DMS53 treated with DMSO at 0.1 percent for 48 hours (cell line): ENCODE measurements at regions not wholly inside any gene's neighbourhood (a gene's known extent, or its start where the extent isn't known, plus 50 kb on each side); places are given as distances from the start of the nearest gene placed in this dataset.

Experiments used
- DNase-seq: peaks from one replicate; lab custom pipeline; 2025; ENCODE audit not compliant: unreplicated experiment; lab: John Stamatoyannopoulos, UW

DNA sequence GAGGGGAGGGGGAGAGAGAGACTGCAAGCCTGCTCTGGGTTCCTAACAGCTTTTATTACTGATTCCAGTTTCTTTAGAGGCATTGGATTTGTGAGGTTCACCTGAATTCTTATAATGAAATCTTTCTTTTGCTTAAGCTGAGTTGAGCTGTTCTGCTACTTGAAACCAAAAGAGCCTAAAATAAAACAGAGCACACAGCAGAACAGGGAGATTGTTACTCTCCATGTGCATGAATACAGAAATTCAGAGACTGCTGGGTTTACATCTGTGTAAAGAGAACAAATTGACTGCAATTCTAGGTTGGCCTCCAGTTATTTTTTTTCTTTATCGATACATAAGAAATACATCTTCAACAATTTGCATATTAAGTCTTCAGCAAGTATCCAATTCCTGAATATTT, 168.8 kb upstream of the NRIP1 start:
- DNase-seq = no peak

DNA sequence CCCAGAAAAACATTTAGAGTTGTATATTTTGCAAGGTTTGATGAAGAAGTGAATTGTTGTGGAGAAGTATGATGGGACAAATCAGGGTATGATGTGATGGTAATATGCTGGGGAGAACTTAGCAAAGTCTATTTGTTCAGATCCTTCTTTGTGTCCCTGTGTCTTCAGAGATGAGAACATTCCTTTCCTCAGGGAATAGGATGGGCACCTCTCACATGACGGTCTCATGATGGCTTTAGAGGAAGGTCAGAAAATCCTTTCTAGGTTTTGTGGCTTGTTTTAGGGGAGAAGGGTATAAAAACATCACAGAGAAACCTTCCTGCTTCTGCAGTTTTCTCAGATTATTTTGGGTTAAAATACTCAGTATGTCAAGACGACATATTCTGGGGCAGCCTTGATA, 171.3 kb upstream of the NRIP1 start:
- DNase-seq = no peak

DNA sequence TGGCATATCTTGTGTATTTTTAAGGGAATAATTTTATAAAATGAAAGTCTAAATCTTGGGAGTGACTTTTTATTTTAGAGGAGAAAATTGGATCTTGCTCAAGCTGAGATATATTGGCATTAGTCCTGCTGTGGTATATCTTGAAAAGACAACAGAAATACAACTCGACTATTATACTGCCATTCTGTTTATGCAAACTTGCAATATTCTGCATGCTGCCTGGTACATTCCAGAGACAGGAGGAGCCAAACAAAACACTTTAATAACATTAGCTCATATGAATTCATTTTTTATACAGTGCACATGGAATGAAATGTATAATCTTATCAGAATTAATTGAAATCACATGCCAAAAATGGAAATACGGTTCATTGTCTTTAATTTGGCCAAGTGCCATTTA, 176.0 kb upstream of the NRIP1 start:
- no peak for DNase-seq

DNA sequence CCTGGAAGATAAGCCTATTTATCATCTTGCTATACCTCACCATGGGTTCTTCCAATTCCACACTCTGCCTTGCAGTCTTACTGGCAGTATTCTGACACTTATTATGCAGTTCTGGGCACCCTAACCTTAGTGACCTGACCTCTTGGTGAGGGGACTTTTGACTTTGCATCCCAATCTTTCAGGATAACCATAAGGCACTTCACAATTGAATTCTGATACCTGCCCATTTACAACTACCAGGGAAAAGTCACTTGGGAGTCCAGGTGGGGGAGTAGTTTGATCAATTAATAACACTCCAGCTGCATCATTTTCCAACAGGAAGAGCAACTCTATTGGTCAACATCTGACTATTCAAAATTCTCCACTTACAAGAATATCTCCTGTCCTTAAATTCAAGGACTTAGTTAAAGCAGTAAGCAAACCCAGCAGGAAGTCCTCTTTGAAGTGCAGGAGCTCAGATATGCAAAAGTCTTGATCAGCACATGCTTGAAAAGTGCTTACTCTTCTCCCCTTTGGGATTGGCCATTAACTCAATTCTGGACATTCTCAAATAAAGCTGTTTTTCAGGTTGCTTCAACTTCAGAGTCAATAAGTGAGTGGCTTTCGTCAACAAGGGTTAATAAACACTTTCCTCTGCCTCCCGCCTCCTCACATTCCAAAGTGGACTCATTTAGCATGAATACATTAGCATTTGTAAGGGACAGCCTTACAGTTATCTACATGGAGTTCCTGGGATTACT, 177.4 kb upstream of the NRIP1 start:
- DNase-seq = no peak

DNA sequence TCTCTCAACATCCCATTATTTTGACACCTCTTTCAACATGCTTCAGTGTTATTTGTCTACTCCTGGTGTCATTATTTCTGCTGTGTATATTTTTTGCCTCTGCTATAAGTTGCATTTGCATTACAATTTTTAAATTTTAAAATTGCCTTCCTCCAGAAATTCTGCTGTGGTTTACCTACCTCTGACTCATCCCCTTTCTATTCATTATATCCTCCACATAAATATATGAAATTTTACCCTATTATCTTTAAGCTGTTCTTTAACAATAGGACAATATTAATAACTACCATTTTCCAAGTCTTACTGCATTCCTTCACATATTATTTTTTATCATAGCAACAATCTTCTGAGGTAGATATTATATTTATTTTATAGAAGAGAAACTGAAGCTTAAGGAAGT, 178.1 kb upstream of the NRIP1 start:
- no peak for DNase-seq

DNA sequence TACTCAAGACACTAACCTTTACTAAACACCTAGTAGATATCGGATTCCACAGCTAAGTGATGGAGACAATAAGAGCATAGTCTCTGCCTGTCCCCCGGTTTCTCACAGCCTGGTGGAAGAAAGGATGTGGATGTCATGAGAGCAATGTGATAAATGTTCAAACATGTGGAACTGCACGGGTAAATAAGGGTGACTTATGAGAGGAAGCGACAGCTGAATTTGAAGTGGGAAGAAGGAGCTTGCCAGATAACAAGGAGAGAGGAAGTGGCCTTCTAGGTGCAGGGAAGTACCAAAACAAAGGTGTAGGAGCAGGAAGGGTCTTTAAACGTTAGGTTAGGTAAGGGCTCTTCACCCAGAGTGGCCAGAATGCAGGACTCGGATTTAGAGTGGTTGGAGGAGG, 178.6 kb upstream of the NRIP1 start:
- DNase-seq = no peak

DNA sequence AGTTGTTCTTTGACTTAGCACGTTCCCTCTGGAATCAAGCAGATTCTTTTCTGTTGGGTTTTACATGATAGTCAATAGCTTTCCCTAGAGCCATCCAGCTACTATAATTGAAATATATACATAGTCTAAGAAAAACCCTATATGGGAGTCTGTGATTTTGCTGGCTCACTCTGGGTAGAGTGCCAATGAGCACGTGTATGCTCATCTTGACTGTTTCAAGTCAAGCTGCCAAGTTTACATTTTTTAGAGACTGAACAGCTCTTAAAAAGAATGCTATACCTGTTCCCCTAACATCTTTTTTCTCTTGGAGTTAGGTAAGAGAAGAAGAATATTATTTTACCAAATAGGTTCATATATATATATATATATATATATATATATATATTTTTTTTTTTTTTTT, 182.8 kb upstream of the NRIP1 start:
- DNase-seq = no peak

DNA sequence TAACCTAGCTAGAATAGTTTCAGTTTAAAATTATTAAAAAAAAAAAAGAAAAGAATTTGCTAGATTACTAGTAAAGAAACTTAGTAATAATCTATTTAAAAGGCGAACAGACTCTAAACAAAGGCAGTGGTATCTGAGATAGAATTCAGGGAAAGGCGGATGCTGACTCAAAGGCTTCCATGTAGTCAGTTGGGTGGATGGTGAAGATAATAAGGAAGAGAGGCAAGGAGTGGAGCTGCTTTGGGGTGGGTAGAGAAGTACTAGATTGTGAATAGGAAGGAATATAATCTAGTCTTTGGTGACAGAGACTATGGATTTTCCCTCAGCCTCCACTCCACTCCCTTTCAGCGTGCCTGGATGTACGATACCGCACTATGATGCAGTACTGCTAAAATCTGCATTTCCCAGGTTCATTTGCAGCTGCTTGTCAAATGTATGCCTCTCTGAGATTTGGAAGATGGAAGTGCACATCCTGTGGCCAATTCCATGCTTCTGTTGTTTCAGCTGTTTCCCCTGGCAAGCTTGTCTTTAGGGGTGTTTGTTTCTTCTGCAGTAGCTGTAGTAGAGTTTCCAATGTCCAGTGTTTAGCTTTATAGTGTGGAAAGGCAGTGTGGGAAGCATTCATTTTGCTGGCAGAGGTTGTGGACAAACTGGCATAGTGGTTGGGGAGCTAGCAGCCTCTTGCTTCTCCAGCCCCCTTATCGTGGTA, 184.6 kb upstream of the NRIP1 start:
- no peak for DNase-seq

DNA sequence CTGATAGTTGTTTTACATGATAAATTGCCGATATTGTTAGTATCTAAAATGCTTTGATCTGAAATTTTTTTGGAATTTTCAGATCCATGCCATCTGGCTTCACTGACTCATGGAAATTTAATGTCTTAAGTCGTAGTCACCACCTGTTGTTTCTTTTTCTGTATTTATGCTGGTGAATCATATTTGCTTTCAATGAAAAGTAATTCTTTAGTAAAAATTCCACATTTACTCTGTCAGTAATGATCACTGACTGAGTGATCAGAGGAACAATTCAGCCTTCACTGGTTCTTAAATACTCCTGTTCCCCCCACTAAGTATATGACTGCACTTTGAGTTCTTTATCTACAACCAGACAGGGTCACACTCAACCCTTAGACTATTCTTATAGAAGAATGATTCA, 185.6 kb upstream of the NRIP1 start:
- DNase-seq = no peak

DNA sequence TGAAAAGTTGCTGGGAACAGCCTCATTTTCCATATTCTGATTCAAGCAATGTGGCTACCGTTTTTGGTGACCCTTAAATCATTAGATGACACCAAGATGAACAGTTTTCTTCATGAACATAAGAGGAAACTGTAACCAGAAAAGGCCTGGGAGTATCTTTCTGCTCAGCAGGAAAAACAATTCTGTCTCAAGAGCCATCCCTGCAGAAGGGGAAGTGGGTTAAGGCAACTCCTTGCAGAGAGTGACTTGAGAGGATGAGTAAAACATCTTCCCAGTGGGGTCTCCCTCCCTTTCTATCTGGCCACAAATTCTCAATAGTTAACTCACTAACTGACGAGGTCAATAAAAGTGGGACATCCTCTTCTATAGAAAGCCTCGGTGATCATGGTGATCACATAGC, 187.6 kb upstream of the NRIP1 start:
- DNase-seq = no peak

DNA sequence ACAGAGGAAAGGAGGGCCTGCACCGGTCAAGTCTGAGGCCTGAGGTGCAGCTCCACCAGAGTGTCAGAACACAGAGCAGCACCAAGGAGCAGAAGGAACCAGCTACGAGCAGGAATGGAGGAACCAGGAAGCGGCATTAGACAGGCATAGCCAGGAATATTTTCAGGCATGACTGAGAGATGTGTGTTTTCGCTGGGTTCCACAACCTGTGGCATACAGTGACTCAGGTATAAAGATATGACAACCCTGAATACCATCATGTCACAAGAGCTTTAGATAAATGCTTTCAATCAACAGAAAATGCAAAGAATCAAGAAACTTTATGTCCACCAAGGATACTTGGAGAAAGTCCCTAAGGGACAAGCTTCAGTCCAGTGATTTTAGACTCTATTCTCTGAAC, 189.3 kb upstream of the NRIP1 start:
- DNase-seq = no peak

DNA sequence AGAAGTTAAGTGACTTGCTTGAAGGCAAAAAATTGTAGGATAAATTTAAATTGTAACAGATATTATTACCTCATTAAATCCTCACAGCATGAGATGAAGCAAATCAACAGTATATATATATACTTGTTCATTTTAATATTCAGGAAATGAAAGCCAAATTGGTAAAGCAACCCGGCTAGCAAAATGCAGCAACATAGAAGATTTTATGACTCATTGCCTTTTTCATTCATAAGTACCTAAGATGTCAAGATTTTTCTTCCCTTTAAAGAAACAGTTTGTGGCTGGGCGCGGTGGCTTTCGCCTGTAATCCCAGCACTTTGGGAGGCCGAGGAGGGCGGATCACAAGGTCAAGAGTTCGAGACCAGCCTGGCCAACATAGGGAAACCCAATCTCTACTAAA, 190.5 kb upstream of the NRIP1 start:
- no peak for DNase-seq

DNA sequence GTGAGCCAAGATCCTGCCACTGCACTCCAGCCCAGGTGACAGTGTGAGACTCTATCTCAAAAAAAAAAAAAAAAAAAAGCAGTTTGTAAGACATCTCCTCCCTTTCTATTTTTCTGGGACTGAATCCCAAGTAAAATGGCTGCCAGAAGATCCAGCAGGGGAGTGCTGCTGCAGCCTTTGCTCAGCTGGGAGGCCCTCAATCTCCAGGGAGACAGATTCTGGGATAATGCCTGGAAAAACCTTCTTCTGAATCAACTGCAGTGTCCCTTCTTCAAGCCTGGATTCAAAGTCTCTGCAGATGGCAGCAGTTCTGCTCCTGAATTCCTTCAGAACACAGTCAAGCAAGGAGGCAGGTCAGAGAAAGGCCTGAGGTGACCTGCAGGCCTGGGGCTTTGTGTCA, 191.0 kb upstream of the NRIP1 start:
- DNase-seq = no peak

DNA sequence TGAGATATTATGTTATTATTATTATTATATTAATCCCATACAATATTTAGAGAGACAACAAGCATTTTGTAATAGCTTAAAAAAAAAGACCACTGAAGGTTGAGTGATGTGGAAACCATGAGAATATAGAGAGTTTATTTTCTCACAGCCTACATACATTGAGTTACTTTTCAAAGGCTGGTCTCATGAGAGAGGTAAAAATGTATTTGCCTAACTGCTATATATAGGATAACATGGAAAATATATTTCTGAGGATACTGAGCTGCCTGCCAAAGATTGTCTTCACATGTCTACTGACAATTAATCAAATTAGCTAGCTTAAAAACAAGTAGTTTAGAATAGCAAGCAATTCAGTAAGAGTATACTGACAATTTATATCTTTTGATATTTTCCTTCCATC, 192.2 kb upstream of the NRIP1 start:
- no peak for DNase-seq

DNA sequence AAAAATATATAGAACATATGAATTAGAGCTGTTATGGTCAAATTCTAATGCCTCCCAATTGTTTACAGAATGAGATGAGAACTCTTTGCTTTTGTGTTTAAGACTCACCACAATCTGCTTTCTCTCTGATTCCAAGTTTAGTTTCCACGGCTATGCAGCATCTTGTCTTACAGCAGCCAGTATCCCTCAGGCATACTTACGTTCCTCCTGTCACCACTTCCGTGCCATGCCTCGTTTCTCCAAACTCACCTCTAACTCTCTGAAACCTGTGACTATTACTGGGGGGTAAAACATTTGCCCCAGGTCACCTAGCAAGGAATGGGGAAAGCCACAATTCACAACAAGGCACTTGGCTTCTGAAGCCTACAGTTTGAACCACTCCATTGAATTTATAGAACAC, 192.8 kb upstream of the NRIP1 start:
- no peak for DNase-seq

DNA sequence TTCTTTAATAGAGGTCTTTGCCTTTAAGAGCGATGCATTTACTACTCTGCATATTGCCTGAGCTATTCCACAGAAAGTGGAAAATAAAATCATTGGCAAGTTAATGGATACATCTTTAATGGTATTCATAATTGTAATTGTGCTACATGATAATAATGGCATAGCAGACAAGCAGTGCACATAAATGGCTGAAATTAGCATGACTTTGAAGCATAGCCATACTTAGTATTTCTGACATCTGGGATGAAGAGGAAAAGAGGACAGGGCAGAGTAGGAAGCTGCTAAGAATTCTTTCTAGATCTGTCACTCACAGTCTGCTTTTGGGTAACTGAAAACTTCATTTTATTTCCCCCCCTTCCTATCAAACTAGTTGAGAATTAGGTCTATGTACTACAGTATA, 195.0 kb upstream of the NRIP1 start:
- no peak for DNase-seq

DNA sequence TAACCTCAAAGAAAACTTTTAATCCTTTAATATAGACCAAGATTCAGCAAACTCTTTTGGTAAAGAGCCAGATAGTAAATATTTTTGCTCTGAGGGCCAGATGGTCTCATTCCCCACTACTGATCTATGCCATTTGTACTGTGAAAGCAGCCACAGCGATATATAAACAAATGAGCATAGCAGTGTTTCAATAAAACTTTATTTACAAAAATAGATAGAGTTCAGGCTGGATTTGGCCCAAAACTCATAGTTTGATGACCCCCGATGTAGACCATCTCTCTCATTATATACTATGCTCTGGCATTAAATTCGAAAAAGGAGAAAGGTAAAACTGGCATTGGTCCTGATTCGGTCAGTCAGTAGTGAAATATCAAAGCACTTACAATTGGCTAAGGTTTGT, 195.8 kb upstream of the NRIP1 start:
- DNase-seq = no peak

DNA sequence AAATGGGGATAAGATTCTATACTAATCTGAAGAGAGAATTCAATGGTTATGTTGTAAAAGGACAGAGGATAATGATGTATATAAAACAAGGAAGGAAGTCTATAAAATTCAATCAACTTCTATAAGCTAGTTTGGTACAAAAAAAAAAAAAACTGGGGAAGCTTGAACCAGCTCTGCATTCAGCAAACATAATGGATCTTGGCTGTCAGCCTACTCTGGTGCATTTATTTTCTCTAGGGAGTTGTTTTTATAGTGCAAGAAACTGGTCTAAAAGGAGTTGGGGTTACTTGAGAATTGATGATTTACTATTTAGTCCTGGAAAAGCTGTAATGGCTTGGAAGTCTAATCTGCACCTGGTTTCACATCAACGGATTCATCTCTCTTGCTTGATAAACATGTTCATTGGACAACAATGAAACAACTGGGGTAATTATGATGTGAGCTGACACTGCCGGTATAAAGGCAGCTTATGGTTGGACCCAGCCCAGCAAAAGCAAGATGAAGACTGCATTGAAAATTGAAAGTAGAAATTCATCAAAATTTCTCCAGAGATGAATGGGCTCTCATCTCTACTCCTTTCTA, 199.4 kb upstream of the NRIP1 start:
- DNase-seq = no peak

DNA sequence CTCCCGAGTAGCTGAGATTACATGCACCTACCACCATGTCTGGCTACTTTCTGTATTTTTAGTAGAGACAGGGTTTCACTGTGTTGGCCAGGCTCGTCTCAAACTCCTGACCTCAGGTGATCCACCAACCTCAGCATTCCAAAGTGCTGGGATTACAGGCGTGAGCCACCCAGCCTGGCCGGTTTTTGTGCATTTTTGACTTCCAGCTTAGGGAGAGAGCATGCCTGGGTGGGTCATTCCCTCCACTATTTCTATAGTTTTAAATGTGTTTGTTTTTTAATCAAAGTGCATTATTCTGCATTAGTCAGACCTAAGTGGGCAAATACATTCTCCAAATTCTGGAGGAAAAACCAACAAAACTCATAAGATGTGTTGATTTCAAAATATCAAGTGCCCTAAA, 207.4 kb upstream of the NRIP1 start:
- no peak for DNase-seq

DNA sequence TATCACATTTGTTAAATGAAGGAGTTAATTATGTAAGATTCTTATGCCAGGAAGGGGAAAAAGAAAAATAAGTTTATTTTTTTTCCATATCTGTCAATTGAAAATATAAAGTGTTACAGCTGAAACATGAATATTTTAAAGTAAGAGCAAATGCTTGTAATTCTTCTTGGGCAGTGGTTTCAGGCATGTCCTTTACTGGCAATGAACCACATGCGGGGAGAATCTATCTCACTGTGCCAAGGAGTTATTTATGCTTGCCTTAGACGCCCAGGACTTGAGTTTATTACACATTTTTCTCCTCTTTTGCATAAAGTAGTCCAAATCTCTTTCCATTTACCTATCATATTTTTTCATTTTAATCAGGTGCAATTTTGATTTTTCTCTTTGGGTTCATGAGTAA, 207.8 kb upstream of the NRIP1 start:
- DNase-seq = no peak

DNA sequence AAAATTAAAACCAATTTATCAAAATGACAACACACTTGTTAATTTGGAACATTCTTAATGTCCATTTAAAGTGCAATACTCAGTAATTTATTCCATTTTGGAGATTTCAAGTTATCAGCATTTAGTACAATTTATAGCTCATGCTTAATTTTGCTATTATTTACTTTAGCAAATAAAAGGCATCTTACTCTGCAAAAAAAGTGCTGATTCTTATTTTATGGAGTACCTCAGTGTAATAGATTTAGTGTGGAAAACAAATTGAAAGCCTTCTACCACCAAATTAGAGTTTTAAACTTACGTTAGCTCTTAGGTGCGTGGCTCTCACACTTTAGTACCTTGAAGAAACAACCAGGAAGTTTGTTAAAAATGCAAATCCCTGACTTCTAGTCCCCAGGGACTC, 208.4 kb upstream of the NRIP1 start:
- DNase-seq = no peak

DNA sequence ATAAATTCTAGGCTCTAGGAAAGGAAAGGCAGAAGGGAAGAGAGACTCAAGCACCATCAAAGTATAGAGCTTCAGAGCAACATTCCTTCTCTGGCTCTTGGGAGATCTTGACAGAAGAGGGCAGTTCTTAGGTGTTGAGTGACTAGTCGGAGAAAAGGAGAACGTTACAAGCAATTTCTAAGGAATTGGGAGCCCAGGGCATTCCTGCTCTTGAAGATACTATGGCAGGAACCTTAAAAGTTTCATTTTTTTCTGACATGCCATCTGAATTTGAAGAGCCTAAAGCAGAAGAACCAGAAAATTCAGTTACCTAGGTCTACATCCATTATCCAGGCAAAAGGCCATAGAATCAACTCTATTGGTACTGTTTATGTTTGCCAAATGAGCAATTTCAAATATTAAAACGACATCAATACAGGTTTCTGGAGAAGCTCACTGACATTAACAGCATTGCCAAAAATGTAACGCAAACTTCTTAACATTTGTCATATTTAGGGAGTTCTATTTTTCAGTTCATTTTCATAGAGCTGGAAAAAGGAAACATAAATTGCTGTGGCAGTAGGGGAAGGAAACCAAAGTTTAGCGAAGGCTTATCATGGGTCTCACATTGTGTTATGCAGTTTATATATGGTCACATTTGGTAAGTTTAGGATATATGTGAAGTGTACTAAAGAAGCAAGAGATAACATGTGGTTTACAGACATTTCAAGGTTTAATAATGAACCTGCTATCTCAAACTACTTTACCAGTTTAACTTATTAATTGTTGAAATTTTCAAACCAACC, 210.1 kb upstream of the NRIP1 start:
- DNase-seq = no peak
